ENCODE measurements at regions not wholly inside any gene's neighbourhood (a gene's known extent, or its start where the extent isn't known, plus 50 kb on each side); places are given as distances from the start of the nearest gene placed in this dataset.

GRCh38 chr1:116855773-116856201 lies 53.9 kb upstream of the PTGFRN start:
- TF ChIP-seq, protein P1, sequence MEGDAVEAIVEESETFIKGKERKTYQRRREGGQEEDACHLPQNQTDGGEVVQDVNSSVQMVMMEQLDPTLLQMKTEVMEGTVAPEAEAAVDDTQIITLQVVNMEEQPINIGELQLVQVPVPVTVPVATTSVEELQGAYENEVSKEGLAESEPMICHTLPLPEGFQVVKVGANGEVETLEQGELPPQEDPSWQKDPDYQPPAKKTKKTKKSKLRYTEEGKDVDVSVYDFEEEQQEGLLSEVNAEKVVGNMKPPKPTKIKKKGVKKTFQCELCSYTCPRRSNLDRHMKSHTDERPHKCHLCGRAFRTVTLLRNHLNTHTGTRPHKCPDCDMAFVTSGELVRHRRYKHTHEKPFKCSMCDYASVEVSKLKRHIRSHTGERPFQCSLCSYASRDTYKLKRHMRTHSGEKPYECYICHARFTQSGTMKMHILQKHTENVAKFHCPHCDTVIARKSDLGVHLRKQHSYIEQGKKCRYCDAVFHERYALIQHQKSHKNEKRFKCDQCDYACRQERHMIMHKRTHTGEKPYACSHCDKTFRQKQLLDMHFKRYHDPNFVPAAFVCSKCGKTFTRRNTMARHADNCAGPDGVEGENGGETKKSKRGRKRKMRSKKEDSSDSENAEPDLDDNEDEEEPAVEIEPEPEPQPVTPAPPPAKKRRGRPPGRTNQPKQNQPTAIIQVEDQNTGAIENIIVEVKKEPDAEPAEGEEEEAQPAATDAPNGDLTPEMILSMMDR (IDR thresholded peaks at IDR 0.05; ENCODE audit: poor library complexity) = no peak
- TF ChIP-seq EZH2phosphoT487 (IDR thresholded peaks at IDR 0.05; ENCODE audit: low read depth, severe bottlenecking, unreplicated experiment) (no peak), EZH2 (IDR thresholded peaks at IDR 0.05; ENCODE audit: borderline replicate concordance) (no peak)
